Stomach (tissue), 8 donors: ENCODE measurements at regions not wholly inside any gene's neighbourhood (a gene's known extent, or its start where the extent isn't known, plus 50 kb on each side); places are given as distances from the start of the nearest gene placed in this dataset.

Experiments used
- DNase-seq, 2 donors: peaks; one replicate each; pipeline versions ENCODE4 v3.0.0 to v3.0.0-alpha.2; 2013 to 2019
- H3K27ac ChIP-seq, 5 donors: fragments of 200-600 bp in 4 of 5; sonication (generic) in 4 of 5; one replicate each; pipeline ENCODE4 v1.5.1; 2013 to 2019; ENCODE audit warnings: mild to moderate bottlenecking in 1 of 5, moderate library complexity in 1 of 5
- H3K27me3 ChIP-seq, 3 donors: fragments of 200-600 bp; sonication (generic); one replicate each; pipeline ENCODE4 v1.5.1; 2017 to 2019; ENCODE audit warnings: mixed run types in 1 of 3
- H3K36me3 ChIP-seq, 4 donors: fragments of 200-600 bp; sonication (generic); 1 replicate in 3 of 4; 2 replicates in 1 of 4; pipeline ENCODE4 v1.5.1; 2016 to 2019
- H3K4me1 ChIP-seq, 4 donors: fragments of 200-600 bp; sonication (generic); one replicate each; pipeline ENCODE4 v1.5.1; 2016 to 2019
- H3K4me3 ChIP-seq, 4 donors: fragments of 200-600 bp; sonication (generic) in 3 of 4; one replicate each; pipeline ENCODE4 v1.5.1; 2016 to 2019; ENCODE audit warnings: mild to moderate bottlenecking in 1 of 4
- H3K9me3 ChIP-seq, 4 donors: fragments of 200-600 bp; sonication (generic); one replicate each; pipeline ENCODE4 v1.5.1; 2016 to 2019
- CTCF ChIP-seq, 7 experiments: fragments of 450-650 bp in 4 of 7; fragments of 200-600 bp in 3 of 7; sonication (generic) in 3 of 7; IDR thresholded peaks; one replicate each; pipeline ENCODE4 v1.5.1; 2016 to 2019; ENCODE audit warnings: antibody characterized with exemption in 7 of 7, control low read depth in 2 of 7, mild to moderate bottlenecking in 1 of 7
- EP300 ChIP-seq: sonication (generic); formaldehyde crosslinking; IDR thresholded peaks from one replicate; pipeline ENCODE4 v1.6.1; 2017; ENCODE audit warnings: antibody characterized with exemption
- POLR2A ChIP-seq, 4 donors: fragments of 450-650 bp; IDR thresholded peaks; one replicate each; pipeline ENCODE4 v1.6.1; 2016; ENCODE audit warnings: antibody characterized with exemption in 4 of 4, control low read depth in 2 of 4, mild to moderate bottlenecking in 1 of 4, moderate library complexity in 1 of 4
- POLR2AphosphoS5 ChIP-seq, 3 donors: sonication (generic); formaldehyde crosslinking; IDR thresholded peaks; one replicate each; pipeline ENCODE4 v1.6.1; 2016; ENCODE audit warnings: antibody characterized with exemption in 3 of 3
- WGBS, 5 donors: extraction: QIAGEN DNeasy Blood & Tissue Kit in 3 of 5; methylation state at CpG; one replicate each; pipeline versions ENCODE4 v1.1.5 to v1.1.7; 2013 to 2018; 5-methylcytosine and 5-hydroxymethylcytosine counted together
- intact Hi-C: fragments of 100-400 bp; cut with DNase I; formaldehyde crosslinking; loops from one replicate; pipeline ENCODE4 v1.15.1; 2023; ENCODE audit warnings: low total_unique reads
- donor health status: healthy with polysubstance abuse.
- donor health status: Bipolar disorder and iron deficiency.
- donor health status: healthy.

- TF ChIP-seq POLR2AphosphoS5 (IDR thresholded peaks at IDR 0.05) = no peak
- no peak for TF ChIP-seq EP300
- no peak for TF ChIP-seq POLR2A (IDR thresholded peaks at IDR 0.05)
- no peak for TF ChIP-seq CTCF (IDR thresholded peaks at IDR 0.05)
- intact Hi-C loops = no loop called here
- Histone ChIP-seq H3K36me3 (no peaks in the 10 kb centered on the region), H3K4me1 (no peaks in the 10 kb centered on the region), H3K27me3 (peaks cover 0 to 5% (median 0%) of the 10 kb centered on the region in 3 donors), H3K27ac (no peak overlapping the region), H3K9me3 (no peaks in the 10 kb centered on the region), H3K4me3 (no peak overlapping the region)
- DNase-seq = no peak
- 60 to 85% (median 80%) methylated on average over 4 to 11 of the region's 11 CpGs for WGBS, 5 donors
These were observed 118.7 kb upstream of the BOD1 start for GRCh38 chr5:173735184-173735583.

GRCh38 chr5:173735691-173736090 is 119.2 kb upstream of the BOD1 start:
- Histone ChIP-seq H3K4me3 (no peak overlapping the region), H3K9me3 (no peaks in the 10 kb centered on the region), H3K36me3 (no peaks in the 10 kb centered on the region), H3K4me1 (no peaks in the 10 kb centered on the region), H3K27me3 (peaks cover 0 to 5% (median 0%) of the 10 kb centered on the region in 3 donors), H3K27ac (no peak overlapping the region)
- intact Hi-C loops = no loop called here
- no peak for DNase-seq
- WGBS, 5 donors = 88 to 95% (median 90%) methylated on average over 4 to 5 of the region's 5 CpGs
- TF ChIP-seq CTCF (IDR thresholded peaks at IDR 0.05) = no peak
- no peak for TF ChIP-seq POLR2A (IDR thresholded peaks at IDR 0.05)
- no peak for TF ChIP-seq EP300
- no peak for TF ChIP-seq POLR2AphosphoS5 (IDR thresholded peaks at IDR 0.05)

GRCh38 chr5:173736374-173736773 is 119.9 kb upstream of the BOD1 start:
- TF ChIP-seq POLR2AphosphoS5 (IDR thresholded peaks at IDR 0.05) (no peak), POLR2A (IDR thresholded peaks at IDR 0.05) (no peak), CTCF (IDR thresholded peaks at IDR 0.05) (no peak), EP300 (no peak)
- Histone ChIP-seq H3K4me3 (no peak overlapping the region), H3K27ac (no peak overlapping the region), H3K36me3 (no peaks in the 10 kb centered on the region), H3K9me3 (no peaks in the 10 kb centered on the region), H3K27me3 (peaks cover 0 to 5% (median 0%) of the 10 kb centered on the region in 3 donors), H3K4me1 (no peaks in the 10 kb centered on the region)
- 35 to 62% (median 60%) methylated on average over 3 to 4 of the region's 4 CpGs for WGBS, 5 donors
- no peak for DNase-seq
- intact Hi-C loops = no loop called here

GRCh38 chr5:173736923-173737412 is 120.5 kb upstream of the BOD1 start:
- Histone ChIP-seq H3K36me3 (no peaks in the 10 kb centered on the region), H3K27ac (no peak overlapping the region), H3K27me3 (peaks cover 0 to 5% (median 0%) of the 10 kb centered on the region in 3 donors), H3K4me3 (no peak overlapping the region), H3K4me1 (no peaks in the 10 kb centered on the region), H3K9me3 (no peaks in the 10 kb centered on the region)
- TF ChIP-seq POLR2A (IDR thresholded peaks at IDR 0.05) (no peak), CTCF (IDR thresholded peaks at IDR 0.05) (no peak), POLR2AphosphoS5 (IDR thresholded peaks at IDR 0.05) (no peak), EP300 (no peak)
- intact Hi-C loops = no loop called here
- 38 to 47% (median 40%) methylated on average over 7 to 8 of the region's 8 CpGs for WGBS, 5 donors
- DNase-seq = peak; percentile 34 to 83
